ENCODE measurements at regions not wholly inside any gene's neighbourhood (a gene's known extent, or its start where the extent isn't known, plus 50 kb on each side); places are given as distances from the start of the nearest gene placed in this dataset.
"Not testable (repeated sequence)": the region's sequence is repeated elsewhere in the genome, so short reads cannot be mapped to it uniquely, and the experiment has no call there.

DNA sequence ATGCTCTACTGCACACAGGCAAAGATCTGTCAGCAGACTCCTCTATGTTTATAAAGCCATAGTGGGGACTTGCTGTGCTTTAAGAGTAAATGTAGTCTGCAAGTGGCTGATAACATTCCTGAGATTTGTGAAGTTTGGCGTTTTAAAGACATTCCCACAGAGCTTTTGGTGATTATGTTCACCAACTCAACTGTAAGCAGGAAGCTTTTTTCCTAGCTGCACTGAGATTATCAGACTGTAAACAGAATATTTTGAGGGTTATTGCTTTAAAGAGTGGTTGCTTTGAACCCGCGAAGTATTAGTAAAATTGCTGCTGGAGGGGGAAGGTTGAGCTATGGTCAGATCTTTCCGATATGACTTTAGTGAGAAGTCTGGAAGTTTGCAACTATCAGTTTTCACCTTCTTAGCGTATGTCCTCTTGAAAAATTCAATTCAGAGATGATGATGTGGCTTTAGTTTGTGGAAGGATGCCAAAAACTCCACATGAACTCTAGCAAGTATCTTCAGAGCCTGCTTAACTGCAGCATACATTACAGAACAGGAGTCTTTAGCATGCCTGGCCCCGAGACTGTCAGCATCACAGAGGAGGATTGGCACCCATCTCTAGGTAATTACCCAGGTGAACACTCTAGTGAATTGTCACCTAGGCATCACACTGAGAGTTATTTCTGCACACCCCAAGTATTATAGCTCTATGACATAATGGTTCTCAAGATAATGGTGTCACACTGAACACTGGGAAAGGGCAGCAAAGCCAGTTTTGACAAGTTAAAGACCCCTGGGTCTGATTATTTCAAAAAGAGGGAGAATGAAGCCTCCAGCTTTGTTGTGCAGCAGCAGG is 89.9 kb downstream of the MTNR1B start:
- 19 to 27% methylated on average over 6 of the region's 6 CpGs for WGBS, 2 donors
- H3K36me3 ChIP-seq: no peaks in the 10 kb centered on the region
- TF ChIP-seq, protein P1, sequence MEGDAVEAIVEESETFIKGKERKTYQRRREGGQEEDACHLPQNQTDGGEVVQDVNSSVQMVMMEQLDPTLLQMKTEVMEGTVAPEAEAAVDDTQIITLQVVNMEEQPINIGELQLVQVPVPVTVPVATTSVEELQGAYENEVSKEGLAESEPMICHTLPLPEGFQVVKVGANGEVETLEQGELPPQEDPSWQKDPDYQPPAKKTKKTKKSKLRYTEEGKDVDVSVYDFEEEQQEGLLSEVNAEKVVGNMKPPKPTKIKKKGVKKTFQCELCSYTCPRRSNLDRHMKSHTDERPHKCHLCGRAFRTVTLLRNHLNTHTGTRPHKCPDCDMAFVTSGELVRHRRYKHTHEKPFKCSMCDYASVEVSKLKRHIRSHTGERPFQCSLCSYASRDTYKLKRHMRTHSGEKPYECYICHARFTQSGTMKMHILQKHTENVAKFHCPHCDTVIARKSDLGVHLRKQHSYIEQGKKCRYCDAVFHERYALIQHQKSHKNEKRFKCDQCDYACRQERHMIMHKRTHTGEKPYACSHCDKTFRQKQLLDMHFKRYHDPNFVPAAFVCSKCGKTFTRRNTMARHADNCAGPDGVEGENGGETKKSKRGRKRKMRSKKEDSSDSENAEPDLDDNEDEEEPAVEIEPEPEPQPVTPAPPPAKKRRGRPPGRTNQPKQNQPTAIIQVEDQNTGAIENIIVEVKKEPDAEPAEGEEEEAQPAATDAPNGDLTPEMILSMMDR (IDR thresholded peaks at IDR 0.05): no peak
- peaks cover 0 to 8% (median 3%) of the 10 kb centered on the region in 7 donors for H3K27me3 ChIP-seq
- intact Hi-C loops (cut with DNase I): no loop called here
- H3K4me1 ChIP-seq: no peaks in the 10 kb centered on the region
- no peak overlapping the region for H3K27ac ChIP-seq
- DNase-seq (no peak), ATAC-seq (no peak)
- H3K4me3 ChIP-seq: no peak overlapping the region
- peaks cover 0 to 6% (median 0%) of the 10 kb centered on the region in 11 donors for H3K9me3 ChIP-seq

DNA sequence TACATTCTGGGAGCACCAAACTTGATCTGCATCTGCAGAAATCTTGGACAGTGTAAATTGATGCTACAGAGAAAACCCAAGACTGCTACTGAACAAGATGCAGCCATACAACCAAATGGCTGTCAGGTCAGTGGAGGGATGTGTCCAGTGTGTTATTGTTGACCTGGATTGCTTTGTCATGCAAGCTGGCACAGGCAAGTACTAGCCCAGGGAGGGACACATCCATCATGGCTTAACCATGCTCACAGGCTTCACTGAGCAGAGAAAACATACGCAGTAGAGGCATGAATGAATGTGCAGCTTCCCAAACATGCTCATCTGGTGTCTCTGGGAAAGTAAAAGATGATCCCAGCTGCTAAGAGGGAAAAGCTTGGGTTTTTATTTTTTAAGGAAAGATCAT is 93.6 kb downstream of the MTNR1B start:
- intact Hi-C loops (cut with DNase I): no loop called here
- TF ChIP-seq, protein P1 (IDR thresholded peaks at IDR 0.05): no peak
- peaks cover 0 to 10% (median 3%) of the 10 kb centered on the region in 7 donors for H3K27me3 ChIP-seq
- no peaks in the 10 kb centered on the region for H3K4me1 ChIP-seq
- H3K27ac ChIP-seq: no peak overlapping the region
- no peaks in the 10 kb centered on the region for H3K9me3 ChIP-seq
- DNase-seq (no peak), ATAC-seq (no peak)
- H3K36me3 ChIP-seq: no peaks in the 10 kb centered on the region
- WGBS, 2 donors: 88 to 93% methylated on average over 1 of the region's 1 CpG
- H3K4me3 ChIP-seq: no peak overlapping the region

DNA sequence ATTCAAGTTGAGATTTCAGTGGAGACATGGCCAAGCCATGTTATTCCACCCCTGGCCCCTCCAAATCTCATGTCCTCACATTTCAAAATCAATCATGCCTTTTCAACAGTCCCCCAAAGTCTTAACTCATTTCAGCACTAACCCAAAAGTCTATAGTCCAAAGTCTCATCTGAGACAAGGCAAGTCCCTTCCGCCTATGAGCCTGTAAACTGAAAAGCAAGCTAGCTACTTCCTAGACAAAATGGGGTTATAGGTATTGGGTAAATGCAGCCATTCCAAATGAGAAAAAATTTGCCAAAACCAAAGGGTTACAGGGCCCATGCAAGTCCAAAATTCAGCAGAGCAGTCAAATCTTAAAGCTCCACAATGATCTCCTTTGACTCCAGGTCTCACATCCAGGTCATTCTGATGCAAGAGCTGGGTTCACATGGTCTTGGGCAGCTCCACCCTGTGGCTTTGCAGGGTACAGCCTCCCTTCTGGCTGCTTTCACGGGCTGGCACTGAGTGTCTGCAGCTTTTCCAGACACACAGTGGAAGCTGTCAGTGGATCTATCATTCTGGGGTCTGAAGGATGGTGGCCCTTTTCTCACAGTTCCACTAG is 95.7 kb downstream of the MTNR1B start:
- peaks cover 0 to 13% (median 0%) of the 10 kb centered on the region in 7 donors for H3K27me3 ChIP-seq
- H3K27ac ChIP-seq; intact Hi-C loops (cut with DNase I); ATAC-seq; DNase-seq; H3K4me3 ChIP-seq; H3K4me1 ChIP-seq; H3K9me3 ChIP-seq; H3K36me3 ChIP-seq: not testable (repeated sequence)
- WGBS, 2 donors: 72 to 82% methylated on average over 2 of the region's 2 CpGs

DNA sequence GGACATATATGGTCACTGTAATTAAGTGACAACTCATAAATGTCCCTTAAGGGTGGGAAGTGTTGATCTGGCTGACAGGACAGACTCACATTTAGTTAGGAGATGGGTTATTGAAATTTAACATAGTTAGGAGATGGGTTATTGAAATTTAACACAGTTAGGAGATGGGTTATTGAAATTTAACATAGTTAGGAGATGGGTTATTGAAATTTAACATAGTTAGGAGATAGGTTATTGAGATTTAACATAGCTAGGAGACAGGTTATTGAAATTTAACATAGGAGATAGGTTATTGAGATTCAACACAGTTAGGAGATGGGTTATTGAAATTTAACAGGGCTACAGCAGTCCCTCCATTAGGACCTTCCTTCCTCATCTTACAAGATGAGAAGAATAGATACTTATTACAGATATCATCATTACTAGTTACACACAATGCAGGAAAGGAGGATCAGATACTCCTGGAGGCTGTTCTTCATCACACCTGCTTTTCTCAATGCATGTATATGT is 98.5 kb downstream of the MTNR1B start:
- Histone ChIP-seq H3K27ac (no peak overlapping the region), H3K27me3 (peaks cover 0 to 13% (median 0%) of the 10 kb centered on the region in 7 donors), H3K36me3 (no peaks in the 10 kb centered on the region), H3K9me3 (no peaks in the 10 kb centered on the region), H3K4me1 (no peaks in the 10 kb centered on the region), H3K4me3 (no peak overlapping the region)
- DNase-seq: no peak
- intact Hi-C loops (cut with DNase I): no loop called here
- TF ChIP-seq, protein P1 (IDR thresholded peaks at IDR 0.05): no peak
- no peak for ATAC-seq

All from heart right ventricle (tissue), 16 donors.